Thyroid gland (tissue), 4 donors: ENCODE measurements at regions not wholly inside any gene's neighbourhood (a gene's known extent, or its start where the extent isn't known, plus 50 kb on each side); places are given as distances from the start of the nearest gene placed in this dataset.

Source experiments
- CTCF ChIP-seq, 6 experiments: fragments of 200-600 bp in 3 of 6; fragments of 450-650 bp in 3 of 6; sonication (generic) in 3 of 6; IDR thresholded peaks; one replicate each; pipeline ENCODE4 v1.5.1; 2016 to 2019; ENCODE audit warnings: antibody characterized with exemption in 6 of 6, mild to moderate bottlenecking in 2 of 6, inconsistent platforms in 1 of 6, moderate library complexity in 1 of 6
- POLR2A ChIP-seq, 2 donors: fragments of 450-650 bp; IDR thresholded peaks; one replicate each; pipeline ENCODE4 v1.6.1; 2017; ENCODE audit warnings: antibody characterized with exemption in 2 of 2, mild to moderate bottlenecking in 2 of 2, moderate library complexity in 1 of 2

- TF ChIP-seq POLR2A (IDR thresholded peaks at IDR 0.05) = no peak
- TF ChIP-seq CTCF (IDR thresholded peaks at IDR 0.05) = no peak
Observed at GRCh38 chr13:44224450-44225149, 149.0 kb upstream of the SERP2 start.
